NCI-H446 (cell line): ENCODE measurements at regions not wholly inside any gene's neighbourhood (a gene's known extent, or its start where the extent isn't known, plus 50 kb on each side); places are given as distances from the start of the nearest gene placed in this dataset.

Experiments used
- DNase-seq, 2 experiments: peaks; one replicate each; lab custom pipeline; 2025; lab: John Stamatoyannopoulos, UW

DNA sequence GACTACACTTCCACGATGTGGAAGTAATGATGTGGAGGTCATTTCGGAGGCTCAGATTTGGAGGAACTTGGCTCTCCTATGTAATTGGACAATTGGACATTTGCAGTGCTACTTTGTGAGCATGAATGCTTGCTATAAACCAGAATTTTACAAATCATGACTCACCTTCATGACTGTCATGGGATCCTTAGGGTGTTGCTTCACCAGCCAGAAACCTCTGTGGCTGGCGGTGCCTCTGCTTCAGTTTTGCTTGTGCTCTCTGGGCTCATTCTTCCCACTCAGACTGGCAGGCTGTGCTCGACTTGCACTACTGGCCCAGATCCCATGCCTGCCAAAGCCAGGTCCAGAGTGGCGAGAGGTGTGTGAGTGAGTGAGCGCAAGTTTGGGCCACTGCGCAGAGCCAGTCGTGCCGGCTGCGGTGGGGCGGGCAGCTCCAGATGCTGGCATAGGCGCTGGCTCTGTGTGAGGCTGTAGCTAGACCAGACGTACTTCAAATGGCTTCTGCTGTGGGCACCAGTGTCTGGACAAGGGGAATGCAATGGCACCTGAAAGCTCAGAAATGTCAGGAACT, 387.8 kb downstream of the AEBP2 start:
- DNase-seq = no peak

DNA sequence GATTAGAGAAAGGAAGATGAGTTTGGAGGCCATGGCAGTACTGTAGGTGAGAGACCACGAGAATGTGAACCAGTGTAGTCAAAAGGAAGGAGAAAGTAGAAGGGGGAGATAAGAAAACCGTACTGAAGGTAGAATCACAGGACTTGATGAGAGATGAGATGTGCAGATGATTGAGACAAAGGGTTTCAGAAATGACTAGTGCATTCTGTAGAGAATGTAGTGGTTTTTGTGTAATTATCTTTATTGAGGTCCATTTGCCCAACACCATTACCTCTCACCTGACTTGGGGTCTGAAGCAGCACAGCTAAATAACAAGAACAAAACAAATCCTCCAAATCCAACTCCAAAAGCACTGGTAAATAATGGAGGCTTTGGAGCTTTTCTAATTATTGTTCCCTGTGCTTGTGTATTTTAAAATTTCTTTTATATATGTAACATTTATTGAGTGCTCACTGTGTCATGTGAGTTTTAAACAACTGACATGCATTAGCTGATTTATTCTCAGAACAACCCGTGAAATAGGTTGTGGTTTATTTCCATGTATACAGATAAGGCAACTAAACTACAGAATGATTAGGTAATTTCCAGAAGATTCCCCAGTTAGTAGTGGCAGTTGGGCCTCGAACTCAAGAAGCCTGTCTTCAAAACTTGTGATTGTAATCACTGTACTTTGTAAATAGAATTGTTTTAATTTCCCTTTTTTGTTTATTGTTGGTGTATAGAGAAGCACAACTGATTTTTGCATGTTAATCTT, 390.0 kb downstream of the AEBP2 start:
- no peak for DNase-seq

DNA sequence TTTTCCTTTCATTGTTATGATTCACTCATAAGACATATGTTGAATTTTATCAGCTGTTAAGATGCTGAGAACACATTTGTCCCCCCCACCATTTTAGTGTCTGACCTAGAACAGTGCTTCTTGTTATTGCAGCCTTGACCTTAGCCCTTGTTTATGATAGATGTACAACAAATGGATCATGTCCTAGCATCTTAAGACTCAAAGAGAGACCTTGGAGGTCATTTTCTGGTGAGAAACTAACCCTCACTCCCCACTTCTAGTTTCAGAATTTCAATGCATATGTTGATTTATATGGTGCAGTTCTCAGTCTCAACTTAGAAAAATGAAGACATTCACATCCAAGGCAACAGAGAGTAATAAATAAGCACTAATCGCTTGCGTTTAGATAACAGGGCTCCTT, 391.2 kb downstream of the AEBP2 start:
- DNase-seq = no peak

DNA sequence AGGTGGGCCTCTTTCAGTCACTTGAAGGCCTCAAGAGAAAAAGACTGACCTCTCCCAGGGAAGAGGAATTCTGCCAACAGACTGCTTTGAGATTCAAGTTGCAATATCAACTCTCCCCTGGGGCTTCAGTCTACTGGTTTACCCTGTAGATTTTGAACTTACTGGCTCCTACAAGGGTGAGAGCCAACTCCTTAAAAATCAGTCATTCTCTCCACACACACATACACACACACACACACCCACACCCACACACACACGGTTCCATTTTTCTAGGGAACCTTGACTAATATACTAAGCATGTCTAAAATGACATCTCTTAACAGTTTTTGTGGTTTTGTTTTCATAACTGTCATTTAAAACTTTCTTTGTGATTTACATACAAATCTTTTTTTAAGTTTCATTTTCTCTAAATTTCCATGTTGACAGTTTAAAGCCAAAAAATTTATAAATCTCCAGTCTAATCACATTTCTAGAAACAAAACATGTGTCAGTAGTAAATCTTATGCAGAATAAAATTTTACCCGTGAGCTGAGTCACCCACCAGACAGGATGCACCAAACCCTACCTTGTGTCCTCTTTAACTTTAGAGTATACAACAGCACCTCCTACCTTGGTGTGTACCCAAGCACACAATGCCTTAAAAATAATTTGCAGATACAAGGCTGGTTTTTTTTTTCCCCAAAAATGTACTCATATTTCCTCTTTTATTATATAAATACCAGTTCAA, 394.6 kb downstream of the AEBP2 start:
- DNase-seq = no peak

DNA sequence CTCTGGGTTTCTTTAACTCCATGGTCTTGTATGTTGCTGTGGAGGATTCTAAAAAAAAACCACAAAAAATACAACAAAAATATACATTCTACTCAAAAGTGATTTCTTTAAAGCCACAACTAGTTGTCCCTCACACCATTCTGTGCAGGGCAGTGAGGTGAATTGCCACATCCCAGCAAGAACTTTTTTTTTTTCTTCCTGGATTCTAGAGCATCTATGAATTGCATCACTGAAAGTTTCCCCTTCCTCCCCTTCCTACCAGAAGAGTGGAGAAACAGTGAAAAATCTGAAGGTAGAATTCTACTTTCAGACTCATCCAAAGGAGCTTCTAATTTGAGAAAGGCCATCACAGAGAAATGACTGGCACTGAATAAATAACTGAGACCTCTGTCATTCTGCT, 395.3 kb downstream of the AEBP2 start:
- DNase-seq = no peak

DNA sequence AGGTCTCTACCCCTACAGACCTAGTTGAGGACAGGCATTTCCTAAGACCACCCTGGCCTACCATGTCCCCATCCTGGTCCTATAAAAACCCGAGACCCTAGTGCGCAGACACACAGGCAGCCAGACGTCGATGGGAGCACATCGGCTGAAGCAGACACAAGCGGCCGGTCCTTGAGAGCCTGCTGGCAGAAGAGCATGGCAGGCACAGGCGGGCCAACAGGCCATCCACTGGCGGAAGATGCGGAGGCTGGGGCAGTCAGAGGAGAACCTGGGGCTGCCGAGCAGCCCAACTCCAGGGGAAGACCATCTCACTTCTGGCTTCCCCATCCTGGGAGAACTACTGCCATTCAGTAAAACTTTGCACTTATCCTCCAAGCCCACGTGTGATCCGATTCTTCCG, 396.8 kb downstream of the AEBP2 start:
- no peak for DNase-seq

DNA sequence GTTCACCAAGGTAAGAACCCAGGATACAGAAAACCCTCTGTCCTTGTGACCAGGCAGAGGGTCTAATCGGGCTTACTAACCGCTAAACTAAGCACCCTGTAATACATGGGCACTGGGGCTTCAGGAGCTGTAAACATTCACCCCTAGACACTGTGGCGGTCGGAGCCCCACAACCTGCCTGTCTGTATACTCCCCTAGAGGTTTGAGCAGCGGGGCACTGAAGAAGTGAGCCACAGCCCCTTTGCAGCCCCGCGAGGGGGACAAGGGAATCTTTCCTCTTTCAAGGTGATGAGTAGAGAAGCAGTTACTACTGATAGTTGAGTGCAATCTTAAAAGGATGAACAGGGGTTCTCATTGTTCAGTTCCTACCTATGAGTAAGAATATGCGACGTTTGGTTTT, 397.2 kb downstream of the AEBP2 start:
- DNase-seq = no peak

DNA sequence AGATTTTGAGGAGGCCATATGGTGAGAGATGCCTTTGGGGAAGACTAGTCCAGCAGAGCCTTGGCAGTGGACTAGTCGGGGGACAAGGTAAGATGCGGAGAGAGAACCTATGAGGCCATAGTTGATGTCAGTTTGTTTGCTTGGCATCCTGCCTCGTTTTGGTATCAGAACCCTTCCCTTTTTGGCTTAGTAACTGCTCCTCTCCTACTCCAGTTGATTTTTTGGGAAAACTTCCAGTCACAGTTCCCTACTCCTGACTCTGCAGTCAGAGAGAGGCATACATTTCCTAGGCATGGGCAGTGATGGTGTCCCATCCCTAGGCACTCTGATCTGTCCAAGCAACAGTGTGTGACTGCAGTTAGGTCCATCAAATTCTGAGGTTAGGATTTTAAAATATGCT, 398.3 kb downstream of the AEBP2 start:
- peak in 1 of 2 experiments; percentile 33 for DNase-seq

DNA sequence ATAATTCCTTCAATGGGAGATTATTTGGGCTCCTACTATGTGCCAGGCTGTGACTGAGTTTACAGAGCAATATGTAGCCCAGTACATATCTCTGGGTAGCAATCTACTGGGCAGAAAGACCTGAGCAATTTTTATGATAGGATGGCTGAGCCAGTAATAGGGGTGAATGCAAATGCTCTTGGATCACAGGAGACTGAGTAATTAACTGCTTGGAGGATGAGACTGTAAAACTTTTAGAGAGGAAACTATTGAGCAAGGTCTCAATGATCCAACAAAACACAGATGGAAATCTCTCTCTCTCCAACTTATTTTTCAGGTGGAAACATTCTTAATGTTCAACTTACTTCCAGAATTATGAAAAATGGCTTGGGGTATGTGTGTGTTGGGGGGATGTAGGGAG, 402.2 kb downstream of the AEBP2 start:
- no peak for DNase-seq

DNA sequence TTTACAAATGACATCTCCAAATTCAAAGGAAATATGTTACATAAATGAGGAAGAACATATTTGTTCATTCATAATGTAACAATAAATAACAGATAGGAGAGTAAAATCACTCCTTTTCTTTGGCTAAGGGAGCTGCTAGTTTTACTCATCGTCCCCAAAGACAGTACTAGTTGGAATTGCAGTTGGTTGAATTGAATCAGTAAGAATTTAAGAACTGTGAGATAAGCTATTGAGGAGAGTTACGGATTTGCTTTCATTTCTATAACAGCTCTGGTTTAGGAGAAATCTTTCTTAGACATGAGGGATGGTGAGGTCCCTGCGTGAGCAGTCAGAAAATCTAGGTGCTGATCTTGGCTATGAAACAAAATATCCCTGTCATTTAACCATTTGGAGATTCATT, 402.8 kb downstream of the AEBP2 start:
- DNase-seq = no peak

DNA sequence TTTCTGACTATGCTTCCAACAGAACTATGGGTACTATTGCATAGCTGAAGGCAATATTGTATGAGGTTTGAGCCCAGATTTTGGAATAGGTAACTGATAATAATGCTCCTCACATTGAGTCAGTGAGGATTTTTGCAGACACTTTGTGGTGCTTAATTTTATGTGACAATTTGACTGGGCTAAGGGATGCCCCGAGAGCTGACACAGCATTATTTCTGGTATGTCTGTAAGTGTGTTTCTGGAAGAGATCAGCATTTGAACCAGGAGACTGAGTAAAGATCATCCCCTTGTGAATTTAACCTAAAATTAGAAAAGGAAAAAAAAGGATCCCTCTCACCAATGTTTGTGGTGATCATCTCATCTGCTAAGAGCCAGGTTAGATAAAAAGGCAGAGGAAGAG, 404.9 kb downstream of the AEBP2 start:
- DNase-seq = no peak

DNA sequence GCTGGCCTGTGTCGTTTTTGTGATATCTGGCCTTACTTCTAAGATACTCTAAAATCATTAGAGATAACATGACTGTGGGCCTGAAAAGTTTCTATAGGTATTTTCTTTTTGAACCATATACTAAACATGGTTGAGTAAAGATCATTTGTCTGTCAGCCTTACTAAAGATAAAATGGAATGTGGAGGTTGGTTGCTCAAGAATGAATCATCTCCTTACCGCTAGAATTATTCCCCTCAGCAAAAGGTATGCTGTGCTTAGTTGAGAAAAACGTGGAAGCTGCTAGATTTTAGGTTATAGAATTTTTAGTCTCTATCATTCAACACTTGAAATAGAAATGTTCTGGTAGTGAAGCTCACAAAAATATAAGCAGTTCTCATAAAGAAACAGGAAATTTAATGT, 407.3 kb downstream of the AEBP2 start:
- DNase-seq = no peak

DNA sequence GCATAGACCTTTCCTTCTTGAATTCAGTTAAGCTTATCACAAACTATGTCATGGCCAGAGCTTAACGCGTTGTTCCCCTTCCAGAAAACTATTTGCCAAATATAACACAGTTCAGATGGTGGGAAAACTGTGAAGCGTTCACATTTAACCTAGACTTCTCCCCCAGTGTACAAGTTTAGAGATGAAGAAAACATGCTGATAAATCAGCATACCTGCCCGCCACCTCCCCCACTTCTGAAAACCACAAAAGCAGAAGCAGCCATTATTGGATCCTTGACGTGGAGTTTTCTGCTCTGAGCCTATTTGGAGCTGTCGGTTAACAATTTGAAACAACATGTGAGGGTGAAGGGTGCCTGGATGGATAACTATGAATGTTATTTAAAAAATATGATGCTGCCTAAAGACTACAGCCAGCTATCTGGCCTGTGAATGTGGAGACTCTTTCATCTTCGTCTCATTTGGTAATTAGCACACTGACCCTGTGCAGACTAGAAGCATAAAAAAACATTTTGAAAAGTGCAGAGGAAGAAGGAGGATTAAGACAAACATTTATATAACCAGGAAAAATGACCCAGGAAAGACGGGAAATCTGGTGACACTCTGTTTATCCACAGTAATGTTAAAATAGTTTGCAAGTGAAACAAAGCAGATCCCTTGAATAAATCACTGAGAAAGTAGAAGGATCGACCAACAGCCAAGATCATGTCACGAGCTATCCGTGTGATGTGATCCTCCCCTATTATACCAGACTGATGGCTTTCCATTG, 408.2 kb downstream of the AEBP2 start:
- DNase-seq = no peak

DNA sequence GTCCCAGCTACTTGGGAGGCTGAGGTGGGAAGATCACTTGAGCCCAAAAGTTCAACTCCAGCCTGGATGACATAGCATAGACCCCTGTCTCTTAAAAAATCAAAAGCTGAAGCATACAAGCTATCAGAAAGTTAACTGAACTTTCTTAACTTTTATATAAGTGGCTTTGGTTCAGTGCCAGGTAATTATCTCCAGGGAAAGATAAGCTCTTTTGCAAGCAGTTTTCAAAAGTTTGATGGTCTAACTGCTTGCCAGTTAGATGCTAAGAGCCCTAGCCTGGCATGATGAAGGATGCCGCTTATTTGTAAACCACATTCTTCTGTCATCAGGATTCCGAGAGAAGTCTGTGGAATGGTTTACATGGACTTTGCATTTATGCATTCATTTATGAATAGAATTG, 409.1 kb downstream of the AEBP2 start:
- DNase-seq = no peak

DNA sequence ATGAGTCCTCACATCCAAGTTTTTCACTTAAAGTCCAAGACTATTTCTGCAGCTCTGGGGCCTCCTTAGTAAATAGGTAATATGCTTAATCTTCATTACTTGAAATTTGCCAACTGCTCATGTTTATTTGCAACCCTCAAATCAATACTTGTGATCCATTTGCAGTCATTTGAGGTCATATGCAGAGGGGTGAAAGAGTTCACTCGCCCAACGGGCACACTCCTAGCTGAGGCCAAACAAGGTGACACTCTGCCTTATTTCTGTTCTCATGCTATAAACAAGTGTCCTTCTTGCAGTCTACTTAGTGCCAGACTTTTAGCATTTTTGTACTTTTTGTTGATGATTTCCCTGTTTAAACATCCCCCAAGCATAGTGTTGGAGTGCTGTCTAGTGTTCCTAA, 409.9 kb downstream of the AEBP2 start:
- no peak for DNase-seq

DNA sequence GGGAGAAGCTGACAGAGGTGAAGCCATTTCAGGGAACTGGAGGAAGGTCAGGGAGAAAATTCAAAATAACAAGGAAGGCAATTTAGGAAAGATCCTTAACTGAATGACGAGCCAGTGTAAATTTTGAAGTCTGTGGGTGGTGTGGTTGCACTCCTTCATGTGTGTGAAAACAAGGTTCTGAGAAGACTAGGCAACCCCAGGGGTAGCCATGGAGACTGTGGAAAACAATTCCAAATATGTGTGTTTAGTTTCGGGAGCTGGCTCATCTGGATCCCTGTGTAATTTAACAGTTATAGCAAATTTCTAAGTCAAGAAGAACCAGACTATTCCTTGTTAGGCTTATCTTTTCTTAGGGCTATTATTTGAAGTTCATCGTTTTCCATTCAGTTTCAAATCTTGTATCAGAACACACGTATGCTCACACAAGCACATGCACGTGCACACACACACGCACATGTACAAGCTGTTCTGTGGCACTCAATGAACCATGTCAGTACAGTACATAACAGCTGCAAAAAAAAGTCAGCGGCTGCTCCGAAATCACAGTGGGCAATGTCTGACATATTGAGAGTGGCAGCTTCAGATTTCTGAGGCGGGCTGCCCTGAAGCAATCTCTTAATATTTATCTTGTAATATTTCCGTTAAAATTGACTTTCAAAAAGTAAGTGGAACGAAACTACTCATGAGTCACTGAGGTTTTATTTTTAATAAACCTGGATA, 411.2 kb downstream of the AEBP2 start:
- DNase-seq = no peak

DNA sequence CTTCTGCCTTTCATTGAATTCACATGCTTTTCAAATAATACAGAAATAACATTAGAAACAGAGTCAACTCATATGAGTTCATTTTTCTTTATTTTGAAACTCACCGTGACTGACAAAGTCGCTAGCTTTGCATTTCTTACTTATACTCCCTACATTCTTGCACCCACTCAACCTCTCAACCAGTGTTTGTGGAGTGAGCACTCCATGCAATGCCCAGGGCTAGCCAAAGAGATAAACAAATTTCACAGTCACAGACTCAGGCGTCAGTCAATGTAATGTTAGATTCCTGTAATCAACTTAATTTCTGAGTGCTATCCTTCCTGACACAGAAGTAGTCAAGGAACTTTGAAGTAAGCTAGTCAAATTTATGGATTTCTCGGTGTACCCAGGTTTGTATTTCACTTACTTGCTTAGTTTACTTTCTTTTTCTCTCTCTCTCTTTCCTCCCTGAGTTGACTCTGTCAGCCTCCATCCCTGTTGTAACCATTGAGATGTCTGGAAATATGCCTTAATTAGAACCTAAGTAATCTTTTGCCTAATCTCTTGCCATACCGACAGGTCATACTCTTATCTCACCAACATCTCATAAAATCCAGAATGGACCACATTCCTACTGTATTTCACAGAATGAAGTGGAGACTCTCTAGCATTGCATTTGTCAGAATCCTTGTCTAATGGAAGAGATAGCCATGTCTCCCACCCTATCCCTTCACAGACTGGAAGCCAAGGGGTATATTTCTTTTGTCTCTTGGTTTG, 413.0 kb downstream of the AEBP2 start:
- DNase-seq = no peak

DNA sequence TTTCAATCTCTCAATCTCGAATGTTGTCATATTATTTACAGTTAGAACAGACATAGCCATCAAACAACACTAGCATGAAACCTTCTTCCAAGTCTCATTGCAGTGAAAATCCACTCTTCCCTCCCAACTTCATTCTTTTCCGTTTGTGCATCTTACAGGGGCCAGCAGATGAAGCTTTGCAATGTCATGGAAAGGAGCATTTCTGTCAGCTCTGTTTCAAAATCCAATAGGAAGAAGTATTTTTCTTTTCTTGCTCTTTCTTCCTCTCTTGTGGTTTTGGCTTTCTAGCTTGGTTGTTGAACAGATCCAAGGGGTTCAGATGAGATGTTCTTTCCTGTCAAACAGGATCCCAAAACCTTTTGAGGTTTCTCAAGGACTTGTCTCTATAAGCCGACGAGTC, 416.6 kb downstream of the AEBP2 start:
- DNase-seq = no peak

DNA sequence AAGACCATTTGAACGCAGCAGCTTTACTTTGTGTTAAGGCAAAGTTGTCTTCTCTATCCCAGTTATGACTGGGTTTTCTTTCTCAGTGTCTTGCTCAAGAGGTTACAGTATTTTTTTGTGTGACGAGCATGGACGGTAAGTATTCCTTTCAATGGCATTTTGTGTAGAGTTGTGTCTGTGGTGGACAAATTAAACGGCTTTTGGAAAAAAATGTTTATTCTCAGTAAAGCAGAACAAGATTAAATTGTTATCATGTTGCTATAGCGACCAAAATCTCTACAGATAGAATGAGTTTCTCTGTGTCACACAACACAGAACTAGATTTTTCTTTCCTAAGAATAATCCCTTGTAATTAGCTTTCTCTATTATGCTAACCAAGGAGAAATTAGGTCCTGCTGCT, 417.1 kb downstream of the AEBP2 start:
- DNase-seq = no peak

DNA sequence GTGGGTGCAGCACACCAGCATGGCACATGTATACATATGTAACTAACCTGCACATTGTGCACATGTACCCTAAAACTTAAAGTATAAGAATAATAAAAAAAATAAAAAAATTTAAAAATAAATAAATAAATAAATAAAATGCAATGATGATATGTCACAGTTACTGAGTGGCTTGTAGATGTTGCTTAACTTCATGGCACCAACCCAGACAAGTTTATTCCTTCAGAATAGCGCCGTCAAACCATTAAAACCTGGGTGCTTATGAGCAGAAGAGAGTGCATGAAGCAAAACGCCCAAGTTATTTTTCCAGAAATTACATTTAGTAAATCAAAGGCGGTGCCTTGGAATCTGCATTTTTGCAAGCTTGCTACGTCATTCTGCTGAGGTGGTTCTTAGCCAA, 417.9 kb downstream of the AEBP2 start:
- DNase-seq = no peak

DNA sequence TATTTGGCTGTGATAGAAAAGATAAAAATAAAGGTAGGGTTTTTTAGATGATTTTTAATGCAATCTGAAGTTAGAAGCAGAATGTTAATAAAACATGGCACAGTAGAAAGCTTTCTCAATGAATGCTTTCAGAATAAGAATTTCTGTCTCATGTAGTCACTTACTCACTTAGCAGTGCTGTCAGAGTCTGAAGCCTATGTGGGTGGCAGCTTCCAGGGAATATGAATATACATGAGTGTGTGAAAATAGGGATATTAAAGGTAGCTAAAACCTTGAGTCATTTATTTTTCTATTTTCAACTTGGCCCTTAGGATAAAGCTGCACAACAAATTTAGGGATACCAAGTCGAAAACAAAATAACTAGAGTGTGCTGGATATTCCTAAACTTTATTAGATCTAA, 427.9 kb downstream of the AEBP2 start:
- no peak for DNase-seq
